ENCODE measurements at regions not wholly inside any gene's neighbourhood (a gene's known extent, or its start where the extent isn't known, plus 50 kb on each side); places are given as distances from the start of the nearest gene placed in this dataset.

DNA sequence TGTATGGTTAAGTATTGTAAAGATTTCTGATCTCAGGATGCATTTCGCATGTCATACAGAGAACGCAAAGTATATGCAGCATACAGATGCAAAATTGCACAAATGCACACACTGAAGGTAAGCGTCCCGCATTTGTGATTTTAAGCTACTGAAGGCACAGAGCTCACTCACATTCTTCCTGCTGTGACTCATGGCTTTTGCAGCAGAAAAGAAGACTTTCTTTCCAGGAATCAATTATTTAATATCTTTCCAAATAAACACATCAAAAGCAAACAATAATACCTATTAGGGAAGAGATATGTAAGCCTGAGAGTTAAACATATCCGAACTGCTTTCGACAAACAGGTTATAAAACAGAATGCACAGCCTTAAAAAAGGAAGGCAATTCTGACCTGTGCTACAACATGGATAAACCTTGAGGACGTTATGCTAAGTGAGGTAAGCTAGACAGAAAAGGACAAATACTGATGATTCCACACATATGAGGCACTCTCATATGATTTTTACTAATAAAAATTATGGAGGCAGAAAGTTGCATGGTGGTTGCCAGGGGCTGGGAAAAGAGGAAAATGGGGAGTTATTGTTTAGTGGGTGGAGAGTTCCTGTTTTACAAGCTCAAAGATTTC, 109.0 kb downstream of the TFAP2A start:
- no peak for DNase-seq (ENCODE audit: low spot score)

DNA sequence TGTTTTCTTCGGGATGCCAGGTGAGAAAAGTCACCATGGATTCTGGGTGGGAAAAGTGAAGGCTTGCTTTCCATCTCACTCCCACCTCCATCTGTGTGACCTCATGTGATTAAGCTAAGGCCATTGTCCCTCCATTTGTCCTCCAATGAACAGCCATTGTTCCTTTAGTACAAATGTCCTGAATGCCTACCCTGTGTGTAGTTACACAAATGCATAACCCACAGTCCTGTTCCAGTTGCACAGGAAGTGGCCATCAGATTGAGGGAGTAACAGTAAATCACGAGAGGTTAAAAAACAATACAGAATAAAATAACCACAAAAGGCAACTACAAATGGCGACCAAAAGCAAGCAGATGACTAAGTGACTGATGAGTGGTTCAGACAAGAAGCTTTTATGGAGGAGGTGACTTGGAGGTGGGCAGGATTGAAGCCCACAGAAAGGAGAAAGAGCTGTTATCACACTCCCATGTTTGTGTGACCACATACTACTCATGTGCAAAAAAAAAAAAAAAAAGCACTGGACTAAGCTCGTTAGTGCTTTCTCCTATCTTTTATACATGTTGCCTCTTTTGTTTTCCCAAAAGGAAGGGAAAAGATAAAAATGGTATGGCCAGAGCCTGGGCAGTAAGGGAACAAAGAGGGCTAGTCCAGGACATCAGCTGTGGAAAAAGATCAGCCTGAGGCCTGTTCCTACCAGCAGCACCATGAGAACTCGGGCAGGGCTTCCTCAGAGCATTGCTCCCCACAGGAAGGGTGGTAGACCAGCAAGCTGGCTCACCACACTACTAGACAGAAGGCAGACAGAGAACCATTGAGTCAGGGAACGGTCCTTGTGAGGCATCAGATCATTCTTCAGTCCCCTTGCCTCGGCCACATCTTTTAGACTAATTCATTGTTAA, 111.0 kb downstream of the TFAP2A start:
- DNase-seq (ENCODE audit: low spot score) = no peak

DNA sequence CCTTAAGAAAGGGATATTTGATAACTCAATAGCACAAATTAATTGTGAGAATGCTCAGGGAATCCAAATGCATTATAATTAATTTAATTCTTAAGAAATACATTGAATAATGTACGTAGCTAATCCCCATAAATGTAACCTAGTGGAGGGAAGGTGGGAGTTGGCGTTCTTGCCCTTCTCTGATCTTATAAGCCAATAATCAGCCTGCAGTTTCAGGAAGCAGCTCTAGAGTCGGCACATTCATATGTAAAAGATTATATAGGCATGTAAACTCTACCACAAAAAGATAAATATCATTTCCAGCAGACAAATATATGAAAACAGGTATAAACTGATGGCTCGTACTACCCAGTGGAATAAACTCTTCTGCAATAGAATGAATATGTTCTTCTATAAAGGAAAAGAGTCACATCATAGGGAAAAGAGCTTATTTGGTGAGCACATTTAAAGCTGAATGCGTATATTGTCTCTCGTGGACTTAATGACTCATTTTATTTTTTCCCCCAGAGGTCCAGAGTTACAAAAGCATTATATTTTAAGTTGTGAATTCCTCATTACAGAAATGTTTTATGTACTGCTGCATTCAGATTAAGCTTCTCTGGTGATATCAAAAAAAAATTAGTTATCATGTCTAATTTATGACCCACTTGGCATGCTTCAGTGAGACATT, 112.2 kb downstream of the TFAP2A start:
- DNase-seq (ENCODE audit: low spot score) = no peak

DNA sequence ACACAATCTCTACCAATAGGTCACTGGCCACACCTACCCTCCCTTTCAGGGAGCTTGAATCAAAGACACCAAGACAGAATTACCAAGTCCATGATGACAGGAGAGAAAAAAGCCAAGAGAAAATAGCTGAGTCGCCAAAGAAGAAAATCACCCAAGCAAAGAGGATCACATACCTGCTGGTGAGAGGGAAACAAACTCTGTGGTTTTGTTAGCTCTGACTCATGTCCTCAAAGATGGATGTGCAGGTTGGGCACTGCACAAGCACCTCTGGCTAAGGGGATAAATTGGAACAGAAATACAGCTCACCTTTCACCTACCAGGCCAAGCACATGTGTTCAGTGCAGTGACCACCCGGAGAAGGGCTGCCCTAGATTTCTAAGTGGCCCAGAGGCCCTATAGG, 114.8 kb downstream of the TFAP2A start:
- no peak for DNase-seq (ENCODE audit: low spot score)

DNA sequence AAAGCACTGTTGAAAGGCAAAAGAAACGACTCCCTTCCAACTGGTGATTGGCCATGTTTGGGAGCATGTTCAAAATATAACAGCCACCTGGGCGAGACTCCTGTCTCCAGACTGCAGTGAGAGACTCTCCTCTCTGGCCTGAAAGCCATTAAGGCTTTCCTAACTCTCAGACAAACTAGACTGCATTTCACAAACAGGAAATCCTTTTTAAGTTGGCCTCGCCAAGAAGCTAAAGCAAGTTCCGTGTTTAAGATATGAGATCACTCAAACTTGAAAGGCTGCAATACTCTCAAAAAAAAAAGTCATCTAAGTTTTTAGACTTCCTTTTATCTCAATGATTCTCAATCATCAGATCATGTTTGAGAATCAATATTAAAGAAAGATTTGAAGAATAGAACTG, 117.0 kb downstream of the TFAP2A start:
- DNase-seq (ENCODE audit: low spot score) = no peak

DNA sequence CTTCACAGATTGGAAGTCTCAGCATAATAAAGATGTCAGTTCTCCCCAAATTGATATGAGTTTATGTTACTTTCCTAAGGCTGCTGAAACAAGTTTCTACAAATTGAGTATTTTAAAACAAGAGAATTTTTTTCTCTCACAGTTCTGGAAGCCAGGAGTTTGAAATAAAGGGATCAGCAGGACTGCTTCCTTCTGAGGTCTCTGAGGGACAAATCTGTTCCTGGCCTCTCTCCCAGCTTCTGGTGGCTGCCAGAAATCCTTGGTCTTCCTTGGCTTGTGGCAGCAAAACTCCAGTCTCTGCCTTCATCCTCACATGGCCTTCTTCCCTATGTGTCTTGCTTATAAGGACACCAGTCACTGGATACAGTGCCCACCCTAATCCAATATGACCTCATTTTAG, 136.1 kb downstream of the TFAP2A start:
- DNase-seq (ENCODE audit: low spot score) = no peak

DNA sequence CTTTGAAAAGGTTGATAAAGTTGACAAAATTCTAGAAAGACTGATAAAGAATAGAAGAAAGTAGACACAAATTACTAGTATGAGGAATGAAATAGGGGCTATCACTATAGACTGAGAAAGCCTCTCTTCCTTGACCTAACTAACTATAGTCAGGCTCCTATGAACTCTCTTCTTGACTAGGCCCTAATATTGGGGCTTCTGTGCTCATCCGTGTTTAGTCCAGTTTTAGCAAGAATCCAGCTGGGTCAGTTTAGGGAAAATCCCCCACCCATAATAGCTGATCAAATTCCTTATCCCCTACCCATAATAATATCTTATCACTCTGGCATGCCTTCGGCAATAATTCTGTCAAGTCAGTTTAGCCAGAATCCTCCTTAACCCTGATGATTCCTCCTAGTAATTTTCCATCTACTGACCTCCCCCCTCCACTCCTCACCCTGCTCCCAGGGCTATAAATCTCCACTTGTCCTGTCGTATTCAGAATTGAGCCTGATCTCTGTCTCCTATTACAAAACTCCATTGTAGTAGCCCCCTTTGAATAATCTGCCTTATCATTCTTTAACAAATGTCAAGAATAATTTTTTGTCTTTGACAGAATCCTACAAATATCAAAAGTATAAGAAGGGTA, 138.1 kb downstream of the TFAP2A start:
- no peak for DNase-seq (ENCODE audit: low spot score)

DNA sequence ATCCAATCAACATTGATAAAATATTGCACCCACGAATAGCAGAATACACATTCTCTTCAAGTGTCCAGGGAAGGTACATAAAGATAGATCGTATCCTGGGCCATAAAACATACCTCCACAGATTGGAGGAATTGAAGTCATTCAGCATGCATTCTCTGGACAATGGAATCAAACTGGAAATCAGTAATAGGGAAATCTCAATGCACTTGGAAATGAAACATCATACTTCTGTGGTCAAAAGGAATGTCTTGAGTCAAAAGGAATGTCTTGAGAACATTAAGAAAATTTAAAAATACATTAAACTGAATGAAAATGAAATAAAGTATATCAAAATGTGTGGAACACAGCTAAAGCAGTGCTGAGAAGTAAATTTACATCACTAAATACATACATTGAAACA, 138.8 kb downstream of the TFAP2A start:
- no peak for DNase-seq (ENCODE audit: low spot score)

DNA sequence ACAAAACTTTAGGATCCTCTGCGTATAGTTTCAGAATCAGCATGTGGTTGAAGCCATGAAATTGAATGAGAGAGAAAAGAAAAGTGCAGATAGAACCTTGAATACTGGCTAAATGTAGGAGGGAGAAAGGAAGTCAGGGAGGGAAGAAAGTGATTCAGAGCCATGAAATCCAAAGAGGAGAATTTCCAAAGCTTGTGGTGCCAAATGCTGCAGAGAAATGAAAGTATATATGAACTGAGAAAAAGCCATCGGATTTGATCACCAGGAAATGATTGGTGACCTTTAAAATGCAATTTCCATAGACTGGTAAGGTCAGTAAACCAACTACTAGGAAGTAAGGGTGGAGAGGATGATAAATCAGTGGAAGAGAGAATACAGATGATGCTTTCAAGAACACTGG, 142.3 kb downstream of the TFAP2A start:
- no peak for DNase-seq (ENCODE audit: low spot score)

DNA sequence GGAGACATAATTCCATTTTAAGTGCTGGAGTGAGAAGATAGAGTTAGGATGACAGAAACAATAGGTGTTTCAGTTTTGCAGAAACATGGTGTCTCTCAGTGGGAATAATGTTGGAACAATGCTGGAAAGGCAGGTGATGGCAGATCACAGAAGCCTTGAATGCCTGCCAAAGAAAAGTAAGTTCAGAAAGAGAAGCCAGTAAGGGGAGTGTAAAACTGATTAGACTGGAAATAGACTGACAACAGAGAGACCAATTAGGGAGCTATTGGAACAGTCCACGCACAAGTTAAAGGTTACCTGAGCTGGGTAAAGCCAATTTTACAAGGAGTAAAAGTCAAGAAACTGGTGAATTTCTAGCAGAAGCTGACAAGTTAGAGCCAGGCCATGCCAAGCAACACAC, 142.9 kb downstream of the TFAP2A start:
- no peak for DNase-seq (ENCODE audit: low spot score)

DNA sequence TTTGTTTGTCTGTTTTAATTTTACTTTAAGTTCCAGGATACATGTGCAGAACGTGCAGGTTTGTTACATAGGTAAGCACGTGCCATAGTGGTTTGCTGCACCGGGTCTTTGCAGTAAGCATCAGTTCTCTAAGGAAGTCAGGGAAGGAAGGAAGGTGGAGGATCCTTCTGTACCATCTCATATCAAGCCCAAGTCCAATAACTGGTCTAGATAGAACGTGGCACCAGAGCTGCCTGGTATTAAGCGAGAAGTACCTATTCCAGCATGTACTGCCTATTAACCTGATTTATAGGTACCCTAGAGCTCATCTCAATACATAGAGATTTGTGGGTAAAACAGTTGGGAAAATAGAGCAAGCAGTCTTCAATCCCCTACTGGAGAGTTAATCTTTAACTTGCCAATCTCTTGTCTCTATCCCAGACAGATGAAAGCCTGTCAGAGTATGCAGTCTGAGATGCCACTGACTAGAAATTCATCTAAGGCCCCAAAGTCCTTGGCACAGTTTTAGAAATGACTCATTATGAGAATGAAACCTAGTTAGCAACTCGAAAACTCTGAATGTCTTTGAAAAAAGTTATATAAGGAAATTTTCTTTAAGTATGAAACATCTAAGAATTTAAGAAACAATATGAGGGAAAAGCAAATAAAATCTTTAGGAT, 144.9 kb downstream of the TFAP2A start:
- no peak for DNase-seq (ENCODE audit: low spot score)

DNA sequence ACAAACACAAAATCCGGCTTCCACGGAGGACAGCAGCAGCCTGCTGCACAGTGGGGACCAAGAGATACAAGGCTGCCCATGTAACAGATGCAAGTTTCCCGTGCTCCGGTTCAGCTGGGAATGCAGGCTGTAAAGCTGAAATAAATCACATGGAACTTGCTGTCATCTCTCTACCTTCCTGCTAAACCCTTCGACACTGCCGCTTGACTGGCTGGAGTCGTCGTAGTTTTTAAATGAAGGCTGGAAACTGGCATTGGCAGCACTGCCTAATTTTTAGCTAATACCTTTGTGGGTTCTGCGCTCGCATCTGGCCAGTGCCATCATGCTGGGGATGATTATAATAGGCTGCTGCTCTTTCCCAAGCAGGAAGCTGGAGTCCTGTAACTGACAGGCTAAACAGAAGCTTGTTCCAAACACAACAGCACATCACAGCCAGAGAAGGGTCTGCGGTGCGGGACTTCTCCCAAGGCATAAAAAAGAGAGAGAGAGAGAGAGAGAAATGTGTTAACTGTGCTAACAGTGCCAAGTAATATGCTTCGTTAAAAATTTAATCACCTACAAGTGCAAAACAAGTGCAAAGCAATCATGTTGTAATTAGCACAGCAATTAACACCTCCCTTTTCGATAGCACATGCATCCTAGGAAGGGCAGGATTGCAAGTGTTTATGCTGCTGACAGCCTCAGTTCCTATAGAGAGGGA, 146.1 kb downstream of the TFAP2A start:
- no peak for DNase-seq (ENCODE audit: low spot score)

DNA sequence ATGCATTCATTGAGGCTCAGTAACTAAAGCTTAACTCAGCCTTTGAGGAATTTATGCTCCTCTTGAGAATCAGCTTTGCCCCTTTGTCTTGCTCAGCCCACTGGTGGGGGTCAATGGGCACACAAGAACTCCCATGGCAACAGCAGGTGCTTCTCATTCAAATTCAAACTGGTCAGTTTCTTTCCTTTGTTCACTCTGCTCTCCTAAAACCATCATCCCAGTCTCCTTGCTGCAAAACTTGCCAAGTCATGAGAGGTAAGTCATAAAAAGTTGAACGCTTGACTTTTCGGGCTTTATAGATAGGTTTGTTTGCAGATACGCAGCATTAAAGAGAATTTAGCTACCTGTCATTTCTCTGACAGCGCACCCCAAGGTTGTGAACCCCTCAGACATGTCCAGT, 146.8 kb downstream of the TFAP2A start:
- no peak for DNase-seq (ENCODE audit: low spot score)

DNA sequence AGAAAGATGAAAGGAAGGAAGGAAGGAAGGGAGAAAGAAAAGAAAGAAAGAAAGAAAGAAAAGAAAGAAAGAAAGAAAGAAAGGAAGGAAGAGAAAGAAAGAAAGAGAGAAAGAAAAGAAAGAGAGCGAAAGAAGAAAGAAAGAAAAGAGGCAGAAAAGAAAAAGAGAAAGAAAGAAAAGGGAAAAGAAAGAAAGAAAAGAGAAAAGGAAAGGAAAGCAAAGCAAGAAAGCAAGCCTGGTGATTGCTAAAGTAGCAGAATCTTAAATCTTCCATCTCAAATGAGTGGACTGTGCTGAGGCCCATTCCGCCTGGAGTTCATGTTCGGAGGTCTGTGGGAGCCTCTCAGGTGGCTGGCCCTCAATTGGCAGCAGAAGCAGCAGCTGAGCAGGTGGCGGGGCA, 148.4 kb downstream of the TFAP2A start:
- no peak for DNase-seq (ENCODE audit: low spot score)

DNA sequence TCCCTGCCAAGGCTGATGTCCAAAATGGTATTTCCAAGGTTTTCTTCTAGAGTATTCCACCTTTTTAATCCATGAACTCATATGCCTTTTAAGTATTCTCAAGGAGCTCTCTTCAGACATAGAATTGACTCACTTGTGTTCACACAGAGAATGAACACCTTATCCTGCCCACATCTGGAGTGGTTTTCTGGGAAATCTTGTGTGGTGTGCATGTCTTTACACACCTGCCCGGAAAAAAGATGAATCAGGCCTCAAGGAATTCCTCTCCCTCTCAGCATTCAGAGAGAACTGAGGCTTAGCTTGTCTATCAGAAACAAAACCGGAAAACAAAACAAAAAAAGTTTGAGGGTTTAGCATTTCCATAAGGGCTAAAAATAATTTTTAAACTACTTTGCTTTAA, 148.8 kb downstream of the TFAP2A start:
- DNase-seq (ENCODE audit: low spot score) = no peak

DNA sequence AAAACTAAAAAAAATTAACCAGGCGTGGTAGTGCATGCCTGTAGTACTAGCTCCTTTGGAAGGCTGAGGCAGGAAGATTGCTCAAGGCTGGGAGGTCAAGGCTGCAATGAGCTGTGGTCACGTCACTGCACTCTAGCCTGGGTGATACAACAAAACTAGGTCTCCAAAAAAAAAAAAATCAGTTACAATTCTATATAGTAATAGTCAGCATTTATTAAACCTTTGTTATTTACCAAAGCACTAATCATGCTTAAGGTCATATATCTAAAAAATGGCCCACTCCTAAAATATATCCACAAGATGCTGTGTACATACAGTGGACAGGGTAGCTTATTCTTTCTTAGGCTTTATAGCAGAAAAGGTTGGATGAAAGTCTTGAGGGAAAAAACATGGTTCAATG, 152.4 kb downstream of the TFAP2A start:
- no peak for DNase-seq (ENCODE audit: low spot score)

DNA sequence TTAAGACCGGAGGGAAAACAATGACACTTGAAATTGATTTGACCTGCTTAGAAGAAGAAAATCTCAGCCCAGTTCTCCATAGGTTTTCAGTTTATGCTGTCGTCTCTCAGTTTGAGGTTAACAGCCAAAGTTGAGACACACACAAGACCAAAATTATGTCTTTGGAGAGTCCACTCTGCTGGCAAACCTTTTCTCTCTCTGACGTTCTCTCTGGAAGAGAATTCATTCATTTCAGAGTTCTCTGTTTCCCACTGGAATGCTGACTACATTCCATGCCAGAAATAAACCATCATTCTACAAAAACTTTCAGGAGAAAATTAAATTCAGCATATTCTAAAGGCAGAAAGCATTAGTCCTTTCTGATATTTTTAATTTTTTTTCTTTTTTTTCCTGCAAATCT, 155.2 kb downstream of the TFAP2A start:
- DNase-seq (ENCODE audit: low spot score) = no peak

DNA sequence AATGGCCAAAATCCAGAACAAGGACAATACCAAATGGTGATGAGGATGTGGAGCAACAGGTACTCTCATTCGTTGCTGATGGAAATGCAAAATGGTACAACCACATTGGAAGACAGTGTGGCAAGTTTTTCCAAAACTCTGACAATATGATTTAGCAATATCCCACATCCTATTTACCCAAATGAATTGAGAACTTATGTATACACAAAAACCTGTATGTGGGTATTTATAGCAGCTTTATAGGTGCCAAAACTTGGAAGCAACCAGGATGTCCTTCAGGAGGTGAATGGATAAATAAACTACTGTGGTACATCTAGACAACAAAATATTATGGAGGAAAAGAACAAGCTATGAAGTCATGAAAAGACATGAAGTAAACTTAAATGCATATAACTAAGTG, 156.5 kb downstream of the TFAP2A start:
- no peak for DNase-seq (ENCODE audit: low spot score)

DNA sequence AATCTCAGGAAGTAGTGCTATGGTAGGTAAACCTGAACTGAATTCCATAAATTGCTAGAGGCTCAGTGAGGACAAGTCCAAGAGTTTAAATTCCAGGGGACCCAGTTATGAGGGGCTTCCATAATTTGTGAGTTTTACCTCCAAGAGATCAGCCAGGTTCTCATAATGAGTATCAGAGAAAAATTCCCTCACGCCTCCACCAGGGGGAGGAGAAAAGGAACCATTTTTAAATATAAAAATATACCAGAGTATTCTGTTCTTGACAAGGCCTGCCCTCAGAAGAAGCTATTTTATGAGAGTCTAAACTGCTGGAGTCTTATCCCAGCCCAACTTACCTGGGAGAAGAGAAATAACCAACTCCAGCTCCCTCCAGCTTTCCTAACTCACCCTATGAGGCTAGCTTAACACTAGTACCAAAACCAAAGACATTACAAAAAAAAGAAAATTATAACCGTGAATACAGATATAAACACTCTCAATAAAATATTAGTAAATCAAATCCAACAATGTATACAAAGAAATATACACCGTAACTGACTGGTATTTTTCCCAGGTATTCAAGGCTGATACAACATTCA, 158.7 kb downstream of the TFAP2A start:
- no peak for DNase-seq (ENCODE audit: low spot score)

DNA sequence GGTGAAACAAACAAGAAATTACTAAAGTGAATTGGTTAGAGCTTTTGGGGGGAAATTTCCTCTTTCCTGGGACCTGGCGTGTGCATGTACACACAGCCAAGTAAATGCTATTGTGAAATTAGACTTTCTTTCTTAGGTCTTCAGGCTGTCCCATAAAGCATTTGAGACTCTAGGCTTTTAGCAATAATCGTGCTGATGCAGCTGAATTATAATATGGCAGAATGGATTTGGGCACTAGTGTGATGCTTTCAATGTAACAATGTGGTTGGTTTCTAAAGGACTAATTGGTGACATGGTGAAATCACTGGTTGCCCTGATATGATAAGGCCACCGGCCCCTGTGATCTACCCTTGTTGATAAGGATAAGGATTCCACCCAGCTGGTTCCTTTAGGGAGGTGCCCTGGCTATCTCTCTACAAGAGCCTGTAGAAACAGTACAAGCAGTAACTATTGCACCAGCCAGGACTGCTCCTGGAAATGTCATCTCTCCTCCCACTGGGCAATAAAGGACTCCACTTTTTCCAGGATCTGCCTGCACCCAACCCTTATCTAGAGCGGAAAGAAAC, 164.1 kb downstream of the TFAP2A start:
- no peak for DNase-seq (ENCODE audit: low spot score)

DNA sequence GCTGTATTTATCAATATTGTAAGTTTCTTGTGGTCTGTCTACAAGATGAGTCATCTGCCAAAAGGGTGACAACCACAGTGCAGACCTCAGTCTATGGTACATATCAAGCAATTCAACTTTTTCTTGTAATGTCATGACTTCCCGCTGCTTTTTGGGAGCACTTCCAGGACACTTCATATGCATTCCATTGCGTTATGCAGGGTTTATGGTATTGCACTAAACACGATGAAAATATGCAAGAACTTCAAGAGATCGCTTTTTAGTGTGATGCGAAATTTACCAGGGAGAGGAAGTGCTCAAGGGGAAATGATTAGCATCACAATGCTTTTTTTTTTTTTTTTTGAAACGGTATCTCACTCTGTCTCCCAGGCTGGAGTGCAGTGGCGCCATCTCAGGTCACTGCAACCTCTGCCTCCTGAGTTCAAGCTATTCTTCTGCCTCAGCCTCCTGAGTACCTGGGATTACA, 166.5 kb downstream of the TFAP2A start:
- DNase-seq (ENCODE audit: low spot score) = no peak
